H1 (cell line): ENCODE measurements at regions not wholly inside any gene's neighbourhood (a gene's known extent, or its start where the extent isn't known, plus 50 kb on each side); places are given as distances from the start of the nearest gene placed in this dataset.

Source experiments
- CTCF ChIA-PET: fragments of 300-600 bp; sonication (Branson Sonifier 250); formaldehyde crosslinking; loops from one replicate; lab custom pipeline; 2021; ENCODE audit not compliant: partially characterized antibody; lab: Charles Lee
- POLR2A ChIA-PET: fragments of 300-600 bp; sonication (Branson Sonifier 250); formaldehyde crosslinking; loops from one replicate; lab custom pipeline; 2021; ENCODE audit warnings: inconsistent platforms; ENCODE audit not compliant: partially characterized antibody; lab: Charles Lee
- DNase-seq, 2 experiments: peaks; one replicate each; pipeline versions ENCODE4 v3.0.0 to v3.0.0-alpha.2; 2010 to 2022; ENCODE audit warnings: low spot score in 2 of 2, low read depth in 1 of 2, mixed read lengths in 1 of 2
- FAIRE-seq: peaks from 2 replicates; lab custom pipeline; 2011; peaks lifted over from hg19 to GRCh38; lab: Jason Lieb, UNC
- H2AFZ ChIP-seq: 2 replicates; pipeline ENCODE4 v1.8.1; 2012; ENCODE audit warnings: low read length, inconsistent platforms
- H2AK5ac ChIP-seq: 2 replicates; pipeline ENCODE4 v1.6.1; 2013; ENCODE audit warnings: low read depth, low read length
- H2BK120ac ChIP-seq: replicated peaks from 2 replicates; pipeline ENCODE3; 2013; ENCODE audit warnings: low read depth, low read length, inconsistent platforms
- H2BK12ac ChIP-seq: 2 replicates; pipeline ENCODE4 v1.6.1; 2013; ENCODE audit warnings: low read depth, low read length
- H2BK15ac ChIP-seq: 2 replicates; pipeline ENCODE4 v1.6.1; 2013; ENCODE audit warnings: low read length
- H2BK20ac ChIP-seq: 2 replicates; pipeline ENCODE4 v1.6.1; 2013; ENCODE audit warnings: low read length
- H2BK5ac ChIP-seq: 2 replicates; pipeline ENCODE4 v1.6.1; 2013; ENCODE audit warnings: low read depth, low read length
- H3K14ac ChIP-seq: 2 replicates; pipeline ENCODE4 v1.6.1; 2013; ENCODE audit warnings: inconsistent platforms; ENCODE audit not compliant: insufficient read length
- H3K18ac ChIP-seq: 2 replicates; pipeline ENCODE4 v1.6.1; 2013; ENCODE audit warnings: low read length; ENCODE audit errors: extremely low read depth
- H3K23ac ChIP-seq: 2 replicates; pipeline ENCODE4 v1.6.1; 2013; ENCODE audit warnings: inconsistent platforms; ENCODE audit not compliant: insufficient read length
- H3K23me2 ChIP-seq: 2 replicates; pipeline ENCODE4 v1.6.1; 2013; ENCODE audit warnings: low read depth, low read length
- H3K27ac ChIP-seq: 2 replicates; pipeline ENCODE4 v1.6.1; 2011; ENCODE audit warnings: low read depth, low read length, inconsistent platforms
- H3K27me3 ChIP-seq, 4 experiments: replicated peaks in 1 of 4; 1 replicate in 1 of 4; 2 replicates in 3 of 4; pipeline versions ENCODE4 v1.6.1 to v1.8.1; 2011 to 2013; ENCODE audit warnings: low read length in 3 of 4, mild to moderate bottlenecking in 3 of 4, inconsistent platforms in 2 of 4, mixed read lengths in 2 of 4, moderate library complexity in 1 of 4; ENCODE audit not compliant: control insufficient read depth in 3 of 4, insufficient read depth in 3 of 4; ENCODE audit errors: extremely low read depth in 1 of 4
- H3K36me3 ChIP-seq, 4 experiments: 2 replicates each; pipeline versions ENCODE4 v1.6.1 to v1.8.1; 2011 to 2013; ENCODE audit warnings: mild to moderate bottlenecking in 4 of 4, low read length in 3 of 4, moderate library complexity in 2 of 4, control low read depth in 1 of 4, inconsistent platforms in 1 of 4; ENCODE audit not compliant: insufficient read depth in 4 of 4, control insufficient read depth in 2 of 4
- H3K4ac ChIP-seq: replicated peaks from 2 replicates; pipeline ENCODE3; 2013; ENCODE audit warnings: low read length, low read depth, mixed read lengths, inconsistent platforms; ENCODE audit not compliant: insufficient read length
- H3K4me1 ChIP-seq, 4 experiments: replicated peaks in 1 of 4; 1 replicate in 1 of 4; 2 replicates in 3 of 4; pipeline versions ENCODE4 v1.6.1 to v1.8.1; 2011 to 2013; ENCODE audit warnings: low read length in 3 of 4, inconsistent platforms in 2 of 4, mixed read lengths in 1 of 4; ENCODE audit not compliant: insufficient read depth in 4 of 4, control insufficient read depth in 3 of 4
- H3K4me2 ChIP-seq, 2 experiments: 2 replicates each; pipeline versions ENCODE4 v1.6.1 to v1.8.1; 2011 to 2013; ENCODE audit warnings: low read depth in 2 of 2, low read length in 2 of 2, control low read depth in 1 of 2, inconsistent platforms in 1 of 2, mild to moderate bottlenecking in 1 of 2; ENCODE audit not compliant: insufficient read depth in 1 of 2
- H3K4me3 ChIP-seq, 4 experiments: fragments of 200-600, 300-600 bp in 1 of 4; sonication (generic), shearing (Covaris generic), sonication (Bioruptor Twin) in 1 of 4; 2 replicates each; pipeline versions ENCODE4 v1.5.1 to v1.8.1; 2011 to 2016; ENCODE audit warnings: low read length in 4 of 4, low read depth in 3 of 4, control low read depth in 2 of 4, inconsistent platforms in 2 of 4, mild to moderate bottlenecking in 2 of 4, mixed read lengths in 1 of 4, moderate library complexity in 1 of 4; ENCODE audit not compliant: insufficient read depth in 2 of 4; ENCODE audit errors: extremely low read depth in 1 of 4
- H3K56ac ChIP-seq: replicated peaks from 2 replicates; pipeline ENCODE3; 2013; ENCODE audit warnings: low read depth, mild to moderate bottlenecking, mixed read lengths, low read length, inconsistent platforms; ENCODE audit not compliant: insufficient read length
- H3K79me1 ChIP-seq: 2 replicates; pipeline ENCODE4 v1.6.1; 2013; ENCODE audit warnings: low read depth, low read length, control low read depth
- H3K79me2 ChIP-seq, 2 experiments: 2 replicates each; pipeline versions ENCODE4 v1.6.1 to v1.8.1; 2012 to 2013; ENCODE audit warnings: low read length in 2 of 2, mild to moderate bottlenecking in 2 of 2, inconsistent platforms in 1 of 2; ENCODE audit not compliant: insufficient read depth in 2 of 2, control insufficient read depth in 1 of 2
- H3K9ac ChIP-seq, 4 experiments: replicated peaks in 1 of 4; 1 replicate in 1 of 4; 2 replicates in 3 of 4; pipeline versions ENCODE4 v1.6.1 to v1.8.1; 2011 to 2013; ENCODE audit warnings: low read depth in 3 of 4, low read length in 3 of 4, control low read depth in 2 of 4, mild to moderate bottlenecking in 2 of 4, moderate library complexity in 2 of 4, inconsistent platforms in 1 of 4; ENCODE audit errors: extremely low read depth in 1 of 4
- H3K9me3 ChIP-seq, 2 experiments: 2 replicates each; pipeline versions ENCODE4 v1.6.1 to v1.8.1; 2012 to 2013; ENCODE audit warnings: mild to moderate bottlenecking in 2 of 2, moderate library complexity in 2 of 2, control low read depth in 1 of 2, inconsistent platforms in 1 of 2, low read depth in 1 of 2, low read length in 1 of 2, mixed read lengths in 1 of 2; ENCODE audit not compliant: insufficient read depth in 2 of 2
- H4K20me1 ChIP-seq, 2 experiments: replicated peaks in 1 of 2; 2 replicates each; pipeline versions ENCODE3 to v1.8.1; 2011 to 2013; ENCODE audit warnings: inconsistent platforms in 2 of 2, low read length in 2 of 2, mild to moderate bottlenecking in 1 of 2; ENCODE audit not compliant: insufficient read depth in 2 of 2, control insufficient read depth in 1 of 2
- H4K5ac ChIP-seq: 2 replicates; pipeline ENCODE4 v1.6.1; 2013; ENCODE audit warnings: low read length, low read depth, mixed read lengths, inconsistent platforms; ENCODE audit not compliant: insufficient read length
- H4K8ac ChIP-seq: 2 replicates; pipeline ENCODE4 v1.8.0; 2013; ENCODE audit warnings: mild to moderate bottlenecking, moderate library complexity, low read length, inconsistent platforms; ENCODE audit not compliant: insufficient read depth; ENCODE audit errors: extremely low read depth
- H4K91ac ChIP-seq: replicated peaks from 2 replicates; pipeline ENCODE3; 2013; ENCODE audit warnings: low read length, mixed read lengths, inconsistent platforms; ENCODE audit not compliant: insufficient read length
- CTBP2 ChIP-seq: IDR thresholded peaks from 2 replicates; pipeline ENCODE4 v1.7.0; 2011; ENCODE audit warnings: borderline replicate concordance, mild to moderate bottlenecking, moderate library complexity, mixed read lengths, low read length; ENCODE audit not compliant: insufficient read depth, insufficient read length
- KDM4A ChIP-seq: IDR thresholded peaks from one replicate; pipeline ENCODE4 v1.7.1; 2012; ENCODE audit warnings: low read depth, mild to moderate bottlenecking, moderate library complexity, low read length, inconsistent platforms; ENCODE audit not compliant: severe bottlenecking
- POU5F1 ChIP-seq: IDR thresholded peaks from 2 replicates; pipeline ENCODE4 v1.6.1; 2011; ENCODE audit warnings: low read depth, mild to moderate bottlenecking, low read length, moderate library complexity
- RXRA ChIP-seq: IDR thresholded peaks from 2 replicates; pipeline ENCODE4 v1.6.1; 2011; ENCODE audit warnings: low read depth, mild to moderate bottlenecking, low read length, moderate library complexity; ENCODE audit not compliant: insufficient read depth
- SIX5 ChIP-seq: IDR thresholded peaks from 2 replicates; pipeline ENCODE4 v1.6.1; 2011; ENCODE audit warnings: mild to moderate bottlenecking, low read depth, low read length
- TAF1 ChIP-seq: IDR thresholded peaks from 2 replicates; pipeline ENCODE4 v1.6.1; 2011; ENCODE audit warnings: mild to moderate bottlenecking, low read depth, low read length
- WGBS, 2 experiments: shearing (Covaris generic) in 1 of 2; methylation state at CpG; one replicate each; pipeline versions ENCODE4 v1.1.6 to v1.1.7; 2013 to 2015; ENCODE audit warnings: low lambda C conversion rate in 2 of 2, mixed read lengths in 2 of 2, inconsistent platforms in 1 of 2, low coverage in 1 of 2, missing lambda C conversion rate in 1 of 2; ENCODE audit not compliant: insufficient replicate concordance in 2 of 2, insufficient coverage in 1 of 2, insufficient read length in 1 of 2; ENCODE audit errors: extremely low coverage in 1 of 2, missing lambda C conversion rate in 1 of 2; 5-methylcytosine and 5-hydroxymethylcytosine counted together
- TF ChIP-seq, protein P1 (sequence below): IDR thresholded peaks from 2 replicates; pipeline ENCODE4 v1.6.1; 2012; ENCODE audit warnings: inconsistent platforms
- TF ChIP-seq, protein P2 (sequence below), 3 experiments: IDR thresholded peaks; 1 replicate in 2 of 3; 2 replicates in 1 of 3; pipeline versions ENCODE4 v1.5.1 to v1.6.1; 2011; ENCODE audit warnings: low read length in 3 of 3, mild to moderate bottlenecking in 3 of 3, inconsistent platforms in 2 of 3, low read depth in 1 of 3, moderate library complexity in 1 of 3; ENCODE audit not compliant: insufficient read depth in 1 of 3; ENCODE audit errors: control extremely low read depth in 1 of 3

DNA sequence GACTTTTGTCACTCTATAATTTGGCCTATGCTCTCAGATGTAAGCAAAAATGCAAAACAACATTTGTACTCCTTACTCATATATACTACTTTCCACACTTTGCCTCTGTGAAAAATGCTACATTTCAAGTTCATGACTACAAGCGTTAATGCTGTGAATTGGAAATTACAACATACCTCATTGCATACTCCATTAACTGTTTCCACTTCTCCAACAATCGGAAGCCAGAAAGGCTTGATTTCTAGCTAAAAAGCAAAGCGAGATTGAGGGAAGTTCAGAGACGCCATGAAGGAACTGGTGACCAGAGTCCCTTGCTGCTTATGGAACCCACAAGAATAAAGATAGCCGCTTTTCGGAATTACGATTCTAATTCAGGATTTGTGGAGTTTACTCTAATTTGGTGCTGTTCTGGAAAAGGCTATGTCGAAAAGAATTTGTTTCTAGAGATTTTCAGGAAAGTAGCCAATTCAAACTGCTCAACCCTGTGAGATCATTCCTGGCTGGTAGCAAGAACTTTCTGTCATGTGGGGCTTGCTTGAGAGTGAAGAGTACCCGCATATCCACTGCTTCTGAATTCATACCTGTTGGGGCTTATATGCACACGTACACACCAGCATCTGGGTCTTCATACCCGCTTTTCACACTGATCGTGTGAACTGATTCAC lies 98.0 kb upstream of the CITED2 start:
- Histone ChIP-seq H3K14ac (no peak overlapping the region), H3K4me3 (no peak overlapping the region), H3K9ac (no peak overlapping the region), H3K36me3 (no peaks in the 10 kb centered on the region), H2BK120ac (no peak overlapping the region), H4K5ac (no peak overlapping the region), H3K27me3 (no peaks in the 10 kb centered on the region), H2BK12ac (no peak overlapping the region), H3K4me1 (peaks cover 10 to 24% (median 16%) of the 10 kb centered on the region in 4 experiments), H2AK5ac (no peak overlapping the region), H4K91ac (no peak overlapping the region), H3K23ac (no peak overlapping the region), H3K79me2 (no peaks in the 10 kb centered on the region), H2BK5ac (no peak overlapping the region), H3K18ac (no peak overlapping the region; the same call in 1 of the 2 replicates), H2BK15ac (no peak overlapping the region), H3K27ac (no peak overlapping the region), H3K9me3 (no peaks in the 10 kb centered on the region), H2BK20ac (peak overlapping the region; percentile 1; the same call in 1 of the 2 replicates), H4K20me1 (no peaks in the 10 kb centered on the region), H2AFZ (peak overlapping the region; percentile 81; the same call in 1 of the 2 replicates), H3K56ac (no peak overlapping the region), H3K4ac (no peak overlapping the region), H3K23me2 (no peaks in the 10 kb centered on the region), H4K8ac (no peak overlapping the region), H3K4me2 (no peak overlapping the region), H3K79me1 (no peaks in the 10 kb centered on the region)
- WGBS, 2 experiments = 87% methylated on average over 12 of the region's 12 CpGs; no CpG with 5 or more reads in 1 of the 2 experiments
- CTCF ChIA-PET = interaction anchor here (0.6 kb wide), 1 partner anchor 69 kb away, joined by 3 read pairs; no protein-coding TSS in a partner anchor
- POLR2A ChIA-PET = interaction anchor here (0.6 to 4.0 kb wide), 2 partner anchors 98 to 108 kb away, joined by 3 to 27 read pairs; partner anchors contain the start of gene CITED2
- DNase-seq (no peak), FAIRE-seq (no peak)
- TF ChIP-seq POU5F1 (no peak), KDM4A (no peak), TAF1 (no peak), CTBP2 (no peak), RXRA (no peak), SIX5 (no peak)
- TF ChIP-seq, protein P1, sequence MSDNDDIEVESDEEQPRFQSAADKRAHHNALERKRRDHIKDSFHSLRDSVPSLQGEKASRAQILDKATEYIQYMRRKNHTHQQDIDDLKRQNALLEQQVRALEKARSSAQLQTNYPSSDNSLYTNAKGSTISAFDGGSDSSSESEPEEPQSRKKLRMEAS = no peak
- TF ChIP-seq, protein P2, sequence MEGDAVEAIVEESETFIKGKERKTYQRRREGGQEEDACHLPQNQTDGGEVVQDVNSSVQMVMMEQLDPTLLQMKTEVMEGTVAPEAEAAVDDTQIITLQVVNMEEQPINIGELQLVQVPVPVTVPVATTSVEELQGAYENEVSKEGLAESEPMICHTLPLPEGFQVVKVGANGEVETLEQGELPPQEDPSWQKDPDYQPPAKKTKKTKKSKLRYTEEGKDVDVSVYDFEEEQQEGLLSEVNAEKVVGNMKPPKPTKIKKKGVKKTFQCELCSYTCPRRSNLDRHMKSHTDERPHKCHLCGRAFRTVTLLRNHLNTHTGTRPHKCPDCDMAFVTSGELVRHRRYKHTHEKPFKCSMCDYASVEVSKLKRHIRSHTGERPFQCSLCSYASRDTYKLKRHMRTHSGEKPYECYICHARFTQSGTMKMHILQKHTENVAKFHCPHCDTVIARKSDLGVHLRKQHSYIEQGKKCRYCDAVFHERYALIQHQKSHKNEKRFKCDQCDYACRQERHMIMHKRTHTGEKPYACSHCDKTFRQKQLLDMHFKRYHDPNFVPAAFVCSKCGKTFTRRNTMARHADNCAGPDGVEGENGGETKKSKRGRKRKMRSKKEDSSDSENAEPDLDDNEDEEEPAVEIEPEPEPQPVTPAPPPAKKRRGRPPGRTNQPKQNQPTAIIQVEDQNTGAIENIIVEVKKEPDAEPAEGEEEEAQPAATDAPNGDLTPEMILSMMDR (IDR thresholded peaks at IDR 0.05; ENCODE audit: control extremely low read depth in 1 of 3, insufficient read depth in 1 of 3, low read depth in 1 of 3, low read length in 3 of 3) = no peak
